ENCODE measurements at regions not wholly inside any gene's neighbourhood (a gene's known extent, or its start where the extent isn't known, plus 50 kb on each side); places are given as distances from the start of the nearest gene placed in this dataset.

DNA sequence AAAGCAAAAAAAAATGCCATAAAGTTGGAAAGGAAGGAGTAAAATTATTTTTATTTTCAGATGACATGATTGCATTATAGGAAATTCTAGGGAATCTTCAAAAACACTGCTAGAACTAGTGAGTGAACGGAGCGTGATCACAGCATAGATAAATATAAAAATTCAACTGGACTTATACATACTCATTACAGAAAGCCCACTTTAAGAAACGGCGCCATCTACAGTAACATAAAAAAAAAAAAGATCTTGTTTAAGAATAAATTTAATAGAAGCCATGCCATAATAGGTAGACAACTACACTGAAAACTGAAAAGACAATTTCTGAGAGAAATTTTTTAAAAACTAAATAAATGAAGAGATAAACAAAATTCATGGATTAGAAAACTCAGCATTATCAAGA, 623.1 kb upstream of the MGMT start:
- intact Hi-C loops (cut with DNase I; ENCODE audit: low total_unique reads), result no loop called here
- WGBS, 2 donors, result 40 to 48% methylated on average over 4 of the region's 4 CpGs
- TF ChIP-seq, protein P1, sequence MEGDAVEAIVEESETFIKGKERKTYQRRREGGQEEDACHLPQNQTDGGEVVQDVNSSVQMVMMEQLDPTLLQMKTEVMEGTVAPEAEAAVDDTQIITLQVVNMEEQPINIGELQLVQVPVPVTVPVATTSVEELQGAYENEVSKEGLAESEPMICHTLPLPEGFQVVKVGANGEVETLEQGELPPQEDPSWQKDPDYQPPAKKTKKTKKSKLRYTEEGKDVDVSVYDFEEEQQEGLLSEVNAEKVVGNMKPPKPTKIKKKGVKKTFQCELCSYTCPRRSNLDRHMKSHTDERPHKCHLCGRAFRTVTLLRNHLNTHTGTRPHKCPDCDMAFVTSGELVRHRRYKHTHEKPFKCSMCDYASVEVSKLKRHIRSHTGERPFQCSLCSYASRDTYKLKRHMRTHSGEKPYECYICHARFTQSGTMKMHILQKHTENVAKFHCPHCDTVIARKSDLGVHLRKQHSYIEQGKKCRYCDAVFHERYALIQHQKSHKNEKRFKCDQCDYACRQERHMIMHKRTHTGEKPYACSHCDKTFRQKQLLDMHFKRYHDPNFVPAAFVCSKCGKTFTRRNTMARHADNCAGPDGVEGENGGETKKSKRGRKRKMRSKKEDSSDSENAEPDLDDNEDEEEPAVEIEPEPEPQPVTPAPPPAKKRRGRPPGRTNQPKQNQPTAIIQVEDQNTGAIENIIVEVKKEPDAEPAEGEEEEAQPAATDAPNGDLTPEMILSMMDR (IDR thresholded peaks at IDR 0.05), result no peak
- TF ChIP-seq POLR2A (IDR thresholded peaks at IDR 0.05), result no peak
- DNase-seq (ENCODE audit: low spot score in 2 of 2), result no peak
- H3K4me3 ChIP-seq (ENCODE audit: low read depth, poor library complexity, severe bottlenecking), result no peak overlapping the region

DNA sequence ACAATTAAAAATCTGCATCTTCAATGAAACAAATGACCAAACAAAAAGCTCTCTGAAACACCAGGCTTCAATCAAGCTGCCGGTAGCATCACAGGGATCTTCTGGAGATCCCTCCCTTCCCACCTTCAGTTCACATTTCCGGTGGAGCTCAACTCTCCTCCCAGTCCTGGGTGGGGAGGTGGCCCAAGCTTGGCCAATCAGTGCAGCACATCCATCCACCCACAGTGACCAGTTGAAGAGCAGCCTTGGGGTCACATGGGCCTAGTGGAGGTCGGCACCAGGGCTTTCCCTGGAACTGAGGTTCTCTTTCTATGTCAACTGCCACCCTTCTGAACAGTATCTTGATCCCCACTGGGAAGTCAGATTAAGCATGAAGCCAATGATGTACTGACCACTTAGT, 620.1 kb upstream of the MGMT start:
- TF ChIP-seq, protein P1 (IDR thresholded peaks at IDR 0.05), result no peak
- TF ChIP-seq POLR2A (IDR thresholded peaks at IDR 0.05), result no peak

DNA sequence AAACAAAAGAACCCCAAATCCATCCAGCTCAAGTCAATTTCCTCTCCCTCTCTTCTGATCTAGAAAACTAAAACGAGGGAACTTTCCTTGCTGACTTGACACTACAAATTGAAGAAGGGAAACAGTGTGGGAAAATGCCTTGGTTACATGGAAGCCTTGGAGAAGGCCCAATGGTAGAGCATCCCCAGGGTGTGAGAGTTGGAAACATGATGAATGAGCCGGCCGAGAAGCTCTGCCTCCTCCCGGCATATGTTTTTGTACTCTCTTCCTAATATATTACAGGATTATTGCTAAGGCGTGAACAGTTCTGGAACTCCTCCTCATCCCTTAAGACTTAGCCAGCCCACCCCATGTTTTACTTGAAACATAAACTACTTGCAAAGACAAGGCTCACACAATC, 618.2 kb upstream of the MGMT start:
- H3K4me3 ChIP-seq (ENCODE audit: low read depth, poor library complexity, severe bottlenecking), result no peak overlapping the region
- 57 to 71% methylated on average over 5 of the region's 5 CpGs for WGBS, 2 donors
- peak in 1 of 2 donors; percentile 48 for DNase-seq (ENCODE audit: low spot score in 2 of 2)
- intact Hi-C loops (cut with DNase I; ENCODE audit: low total_unique reads), result no loop called here
- TF ChIP-seq, protein P1 (IDR thresholded peaks at IDR 0.05), result no peak
- TF ChIP-seq POLR2A (IDR thresholded peaks at IDR 0.05), result no peak

More for the DNA sequence above, 620.1 kb upstream of the MGMT start:
- DNase-seq (ENCODE audit: low spot score in 2 of 2), result peak in 1 of 2 donors; percentile 23
- intact Hi-C loops (cut with DNase I; ENCODE audit: low total_unique reads), result no loop called here
- no peak overlapping the region for H3K4me3 ChIP-seq (ENCODE audit: low read depth, poor library complexity, severe bottlenecking)
- WGBS, 2 donors, result 83 to 86% methylated on average over 3 of the region's 3 CpGs

DNA sequence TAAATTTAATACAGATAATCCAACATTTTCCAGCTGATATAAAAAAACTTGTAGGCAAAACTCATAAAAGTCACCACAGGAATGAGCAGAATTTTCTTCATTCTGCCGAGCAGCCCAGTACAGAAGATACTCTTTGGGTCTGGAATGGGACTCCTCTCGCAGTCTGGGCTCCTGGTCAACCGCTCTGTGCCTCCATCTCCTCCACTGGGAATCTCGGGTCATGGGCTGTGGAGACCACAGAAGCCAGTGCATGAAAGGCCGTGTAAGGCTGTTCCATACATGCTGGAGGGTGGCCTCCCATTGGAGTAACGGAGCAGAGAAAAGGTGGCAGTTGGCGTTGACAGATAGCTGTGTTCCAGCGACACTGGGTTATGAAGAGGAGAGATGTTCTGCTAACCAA, 616.4 kb upstream of the MGMT start:
- 72 to 87% methylated on average over 8 of the region's 8 CpGs for WGBS, 2 donors
- intact Hi-C loops (cut with DNase I; ENCODE audit: low total_unique reads), result no loop called here
- no peak overlapping the region for H3K4me3 ChIP-seq (ENCODE audit: low read depth, poor library complexity, severe bottlenecking)

DNA sequence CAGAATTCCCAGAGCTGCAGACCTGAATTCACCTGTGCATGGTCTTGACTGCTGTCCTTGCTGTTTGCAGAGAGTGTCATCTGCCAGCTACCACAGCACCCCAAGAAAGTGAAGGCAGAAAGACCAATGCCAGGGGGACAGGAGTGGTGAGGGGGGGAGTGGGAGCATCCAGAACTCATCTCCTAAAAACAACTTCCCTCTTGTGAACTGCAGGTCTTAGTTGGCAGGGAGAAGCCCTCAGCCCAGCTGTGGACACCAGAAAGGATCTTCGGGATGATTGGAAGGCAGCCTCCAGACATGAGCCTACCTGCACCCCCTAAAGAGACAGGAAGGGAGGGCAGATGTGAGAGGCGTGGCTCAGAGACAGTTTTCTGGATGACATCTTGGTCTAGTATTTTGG, 615.8 kb upstream of the MGMT start:
- no peak overlapping the region for H3K4me3 ChIP-seq (ENCODE audit: low read depth, poor library complexity, severe bottlenecking)
- TF ChIP-seq, protein P1 (IDR thresholded peaks at IDR 0.05), result no peak
- TF ChIP-seq POLR2A (IDR thresholded peaks at IDR 0.05), result no peak
- DNase-seq (ENCODE audit: low spot score in 2 of 2), result peak in 1 of 2 donors; percentile 17
- WGBS, 2 donors, result 65 to 76% methylated on average over 2 of the region's 2 CpGs
- intact Hi-C loops (cut with DNase I; ENCODE audit: low total_unique reads), result no loop called here

More for the DNA sequence above, 616.4 kb upstream of the MGMT start:
- DNase-seq (ENCODE audit: low spot score in 2 of 2), result peak in 1 of 2 donors; percentile 42
- TF ChIP-seq, protein P1 (IDR thresholded peaks at IDR 0.05), result no peak
- TF ChIP-seq POLR2A (IDR thresholded peaks at IDR 0.05), result no peak

DNA sequence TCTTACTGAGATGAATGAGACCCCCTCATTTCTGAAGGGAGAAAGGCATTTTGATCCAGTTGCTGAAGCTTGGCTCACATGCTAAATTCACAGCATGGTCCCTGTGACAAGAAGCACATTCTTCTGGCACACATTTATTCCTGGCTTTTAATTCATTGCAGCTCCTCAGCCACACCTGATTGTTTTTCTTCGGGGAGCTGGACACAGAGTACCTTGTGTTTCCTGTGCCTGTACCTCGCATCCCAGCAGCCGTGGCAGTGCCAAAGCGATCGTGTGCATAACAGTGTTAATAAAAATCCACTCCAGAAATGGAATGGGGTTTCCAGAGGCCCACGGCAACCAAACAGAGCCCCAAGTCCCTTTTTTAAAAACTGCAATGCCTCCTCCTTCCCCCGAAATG, 615.3 kb upstream of the MGMT start:
- no peak overlapping the region for H3K4me3 ChIP-seq (ENCODE audit: low read depth, poor library complexity, severe bottlenecking)
- TF ChIP-seq, protein P1 (IDR thresholded peaks at IDR 0.05), result no peak
- TF ChIP-seq POLR2A (IDR thresholded peaks at IDR 0.05), result no peak
- WGBS, 2 donors, result 52 to 71% methylated on average over 7 of the region's 7 CpGs
- DNase-seq (ENCODE audit: low spot score in 2 of 2), result peak in 1 of 2 donors; percentile 65
- intact Hi-C loops (cut with DNase I; ENCODE audit: low total_unique reads), result no loop called here

All from lower leg skin (tissue), 4 donors.